Activated T-helper 17 cell treated with anti-CD3 and anti-CD28 coated beads, Interleukin-2, amount 50 U/mL, for 72 hours (primary cell): ENCODE measurements at regions not wholly inside any gene's neighbourhood (a gene's known extent, or its start where the extent isn't known, plus 50 kb on each side); places are given as distances from the start of the nearest gene placed in this dataset.

ENCODE experiments used
- ATAC-seq: fragments of 150-1000 bp; cut with Tn5 transposase; replicated peaks from 2 replicates; pipeline ENCODE4 v1.10.0; 2021; ENCODE audit warnings: mild to moderate bottlenecking, moderate library complexity
- H3K27ac Mint-ChIP-seq: one replicate; pipeline ENCODE4 v1.8.0; 2022; ENCODE audit warnings: mixed read lengths
- H3K27me3 Mint-ChIP-seq: one replicate; pipeline ENCODE4 v1.8.0; 2022; ENCODE audit warnings: mixed read lengths
- H3K36me3 Mint-ChIP-seq: one replicate; pipeline ENCODE4 v1.8.0; 2022; ENCODE audit warnings: low read depth, mild to moderate bottlenecking, mixed read lengths
- H3K4me1 Mint-ChIP-seq: one replicate; pipeline ENCODE4 v1.8.0; 2022; ENCODE audit warnings: mixed read lengths
- H3K4me3 Mint-ChIP-seq: one replicate; pipeline ENCODE4 v1.8.0; 2022; ENCODE audit warnings: mild to moderate bottlenecking, mixed read lengths
- H3K9me3 Mint-ChIP-seq: one replicate; pipeline ENCODE4 v1.8.0; 2022; ENCODE audit warnings: mixed read lengths

- Mint-ChIP-seq H3K36me3 (no peaks in the 10 kb centered on the region), H3K4me1 (peaks cover 10% of the 10 kb centered on the region), H3K27ac (no peak overlapping the region), H3K4me3 (no peak overlapping the region), H3K9me3 (no peaks in the 10 kb centered on the region), H3K27me3 (peaks cover 15% of the 10 kb centered on the region)
- ATAC-seq = no peak
These were observed 85.2 kb upstream of the INSIG1 start for GRCh38 chr7:155212301-155213015.

DNA sequence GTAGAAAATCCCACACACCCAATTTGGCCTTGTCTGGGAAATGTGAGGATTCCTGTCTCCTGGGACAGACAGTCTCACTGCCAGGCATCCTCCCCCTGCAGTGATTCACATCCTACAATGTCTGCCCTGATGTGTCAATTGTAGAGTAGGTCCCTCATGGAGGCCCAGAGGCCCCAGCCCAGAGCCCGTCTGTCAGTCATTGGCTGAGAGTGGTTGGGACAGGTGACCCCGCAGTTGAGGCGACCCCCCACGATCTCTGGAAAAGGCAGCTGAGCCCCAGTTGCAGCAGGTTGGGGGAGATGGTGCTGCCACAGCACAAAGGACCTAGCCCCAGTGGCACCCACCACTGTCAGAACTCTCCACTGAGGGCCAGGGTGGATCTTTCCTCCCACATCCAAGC, 84.3 kb upstream of the INSIG1 start:
- no peaks in the 10 kb centered on the region for H3K36me3 Mint-ChIP-seq
- no peaks in the 10 kb centered on the region for H3K9me3 Mint-ChIP-seq
- peaks cover 15% of the 10 kb centered on the region for H3K27me3 Mint-ChIP-seq
- no peak overlapping the region for H3K27ac Mint-ChIP-seq
- H3K4me1 Mint-ChIP-seq = peaks cover 8% of the 10 kb centered on the region
- no peak overlapping the region for H3K4me3 Mint-ChIP-seq
- ATAC-seq = peak; percentile 25

DNA sequence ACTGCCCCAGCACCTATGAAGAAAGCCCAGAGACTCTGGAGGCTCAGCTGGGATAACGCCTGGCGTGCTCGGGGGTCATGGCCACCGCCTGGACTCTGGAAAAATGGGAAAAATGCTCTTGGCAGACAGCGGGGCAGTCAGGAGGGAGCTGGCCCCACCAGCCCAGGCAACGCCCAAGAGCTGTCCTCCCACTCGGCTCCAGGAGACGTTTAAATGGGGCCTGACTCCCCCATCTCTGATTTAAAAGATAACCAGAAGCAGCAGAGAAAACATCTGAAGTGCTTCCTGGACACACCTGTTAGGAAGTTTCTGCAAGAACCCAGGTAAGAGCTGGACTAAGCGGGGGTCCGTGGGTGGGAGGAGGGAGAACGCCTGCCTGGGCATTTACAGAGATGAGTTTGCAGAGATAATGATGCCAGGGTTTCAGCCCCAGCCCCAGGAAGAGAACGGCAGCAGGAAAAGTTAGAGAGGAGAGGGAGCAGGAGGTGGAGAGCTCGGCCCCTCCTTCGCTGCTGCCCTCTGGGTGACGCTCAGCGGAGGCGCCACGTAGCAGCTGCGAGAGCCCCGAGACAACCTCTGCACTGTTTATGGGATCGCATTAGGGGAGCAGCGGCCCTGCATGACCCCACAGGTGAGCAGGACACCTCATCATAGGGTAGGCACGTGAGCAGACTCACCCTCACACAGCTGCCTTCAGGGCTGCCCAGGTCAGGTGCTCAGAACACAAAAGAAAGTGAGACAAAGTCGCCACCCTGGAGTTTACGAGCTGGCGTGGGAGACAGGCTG, 83.5 kb upstream of the INSIG1 start:
- Mint-ChIP-seq H3K27ac (no peak overlapping the region), H3K4me3 (no peak overlapping the region), H3K9me3 (no peaks in the 10 kb centered on the region), H3K36me3 (no peaks in the 10 kb centered on the region), H3K4me1 (peaks cover 3% of the 10 kb centered on the region), H3K27me3 (peaks cover 15% of the 10 kb centered on the region)
- no peak for ATAC-seq

GRCh38 chr7:155215576-155216325, 81.9 kb upstream of the INSIG1 start:
- H3K4me3 Mint-ChIP-seq = no peak overlapping the region
- no peak for ATAC-seq
- peak overlapping the region; percentile 46 for H3K27ac Mint-ChIP-seq
- H3K27me3 Mint-ChIP-seq = peaks cover 15% of the 10 kb centered on the region
- peaks cover 3% of the 10 kb centered on the region for H3K4me1 Mint-ChIP-seq
- no peaks in the 10 kb centered on the region for H3K9me3 Mint-ChIP-seq
- no peaks in the 10 kb centered on the region for H3K36me3 Mint-ChIP-seq

DNA sequence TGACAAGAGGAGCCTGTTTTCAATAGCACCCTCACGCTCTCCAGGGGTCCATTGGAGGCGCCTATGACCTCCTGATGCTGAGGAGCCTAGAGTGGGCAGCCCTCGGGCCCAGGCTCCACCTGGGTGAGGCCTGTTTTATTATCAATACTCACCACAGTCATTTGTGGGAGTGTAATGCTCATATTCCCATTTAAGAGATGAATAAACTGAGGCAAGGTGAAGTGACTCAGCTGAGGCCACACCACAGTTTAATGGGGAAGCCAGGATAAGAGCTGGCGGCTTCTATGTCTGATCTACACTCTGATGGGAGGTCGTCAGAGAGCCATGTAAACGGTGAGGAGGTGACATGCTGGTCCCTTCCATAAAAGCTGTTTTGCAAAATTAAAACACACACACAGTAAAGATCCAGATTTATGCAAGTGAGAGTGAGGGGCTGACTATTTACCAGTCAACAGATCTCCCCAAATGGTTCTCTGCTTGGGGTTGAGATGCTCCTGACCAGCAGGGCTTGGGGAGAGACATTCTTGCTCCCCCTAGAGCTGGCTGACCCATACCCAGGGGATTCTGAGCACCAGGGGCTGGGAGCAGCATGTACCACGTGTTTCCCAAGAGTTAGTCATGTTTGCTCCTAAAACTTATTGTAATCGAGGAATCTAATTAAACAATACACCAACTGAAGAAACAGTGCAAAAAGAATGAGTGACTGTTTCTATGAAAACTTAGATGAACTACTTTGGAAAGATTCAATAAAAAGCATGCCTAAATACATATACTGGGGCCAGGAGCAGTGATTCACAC, 81.0 kb upstream of the INSIG1 start:
- Mint-ChIP-seq H3K27me3 (peaks cover 15% of the 10 kb centered on the region), H3K27ac (peak overlapping the region; percentile 46), H3K9me3 (no peaks in the 10 kb centered on the region), H3K36me3 (no peaks in the 10 kb centered on the region), H3K4me3 (no peak overlapping the region), H3K4me1 (peaks cover 3% of the 10 kb centered on the region)
- no peak for ATAC-seq

DNA sequence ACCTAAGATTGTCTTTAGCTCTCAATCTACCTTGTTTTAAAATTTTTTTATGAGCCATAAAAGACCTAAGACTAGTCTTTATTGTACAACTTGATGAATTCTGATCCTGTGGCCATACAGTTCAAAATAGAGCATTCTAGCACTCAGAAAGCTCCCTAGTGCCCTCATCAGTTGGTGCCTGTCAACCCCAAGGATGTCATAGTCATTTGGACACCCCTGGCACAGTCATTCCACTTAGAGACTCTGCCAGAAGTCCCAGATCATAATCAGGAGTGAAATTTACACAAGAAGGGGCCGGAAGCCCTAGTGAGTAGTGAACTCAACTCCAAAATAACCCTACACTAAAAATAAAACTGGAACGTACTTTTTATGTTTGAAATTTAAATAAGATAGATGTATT, 80.0 kb upstream of the INSIG1 start:
- peak overlapping the region; percentile 4 for H3K27ac Mint-ChIP-seq
- peak; percentile 90 for ATAC-seq
- no peaks in the 10 kb centered on the region for H3K36me3 Mint-ChIP-seq

DNA sequence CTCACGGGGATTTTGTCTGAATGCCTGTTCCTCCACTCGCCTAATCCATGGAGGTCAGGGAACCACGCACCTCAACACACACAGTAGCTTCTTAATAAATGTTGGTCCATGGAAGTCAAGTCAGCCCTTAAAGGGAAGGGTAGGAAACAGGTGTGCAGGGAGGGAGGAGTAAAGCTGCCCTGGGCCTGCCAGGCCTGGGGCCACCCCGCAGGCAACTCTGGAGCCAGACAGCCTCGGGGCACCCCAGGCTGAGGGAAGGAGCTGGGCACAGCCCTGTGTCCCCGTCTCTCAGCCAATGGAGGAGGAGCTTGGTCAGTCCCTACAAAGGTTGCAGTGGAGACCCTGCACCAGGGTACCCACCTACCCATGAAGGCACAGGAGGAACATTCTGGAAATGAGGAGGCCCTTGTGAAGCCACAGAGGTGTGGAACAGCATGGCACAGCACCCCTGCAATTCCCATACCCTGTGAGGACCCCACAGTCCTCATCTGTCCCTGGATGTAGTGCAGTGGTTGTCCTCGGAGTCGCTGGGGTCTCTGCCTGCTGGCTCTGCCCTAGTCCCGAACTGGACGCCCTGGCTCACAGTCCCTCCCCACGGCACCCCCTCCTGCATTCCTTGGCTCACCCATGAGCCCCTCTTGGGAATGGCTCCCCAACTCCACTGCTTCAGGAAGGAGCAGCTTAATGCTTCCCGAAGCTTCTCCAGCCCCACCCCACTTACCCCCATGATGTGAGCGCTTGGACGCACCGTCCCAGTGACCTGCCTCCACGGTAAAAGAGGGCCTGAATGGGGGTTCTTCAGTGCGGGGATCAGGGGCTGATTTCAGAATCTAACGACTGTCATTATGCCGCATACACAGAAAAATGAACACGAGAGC, 79.2 kb upstream of the INSIG1 start:
- Mint-ChIP-seq H3K4me1 (peaks cover 11% of the 10 kb centered on the region), H3K9me3 (no peaks in the 10 kb centered on the region), H3K36me3 (no peaks in the 10 kb centered on the region), H3K27ac (peak overlapping the region; percentile 4), H3K27me3 (peaks cover 15% of the 10 kb centered on the region), H3K4me3 (peak overlapping the region; percentile 1)
- ATAC-seq = no peak

More for the DNA sequence above, 80.0 kb upstream of the INSIG1 start:
- Mint-ChIP-seq H3K4me1 (peaks cover 10% of the 10 kb centered on the region), H3K27me3 (peaks cover 15% of the 10 kb centered on the region), H3K9me3 (no peaks in the 10 kb centered on the region), H3K4me3 (peak overlapping the region; percentile 1)

GRCh38 chr7:155219154-155219531, 78.5 kb upstream of the INSIG1 start:
- Mint-ChIP-seq H3K9me3 (no peaks in the 10 kb centered on the region), H3K27me3 (peaks cover 15% of the 10 kb centered on the region), H3K4me1 (peaks cover 11% of the 10 kb centered on the region), H3K27ac (no peak overlapping the region), H3K4me3 (no peak overlapping the region), H3K36me3 (no peaks in the 10 kb centered on the region)
- no peak for ATAC-seq

DNA sequence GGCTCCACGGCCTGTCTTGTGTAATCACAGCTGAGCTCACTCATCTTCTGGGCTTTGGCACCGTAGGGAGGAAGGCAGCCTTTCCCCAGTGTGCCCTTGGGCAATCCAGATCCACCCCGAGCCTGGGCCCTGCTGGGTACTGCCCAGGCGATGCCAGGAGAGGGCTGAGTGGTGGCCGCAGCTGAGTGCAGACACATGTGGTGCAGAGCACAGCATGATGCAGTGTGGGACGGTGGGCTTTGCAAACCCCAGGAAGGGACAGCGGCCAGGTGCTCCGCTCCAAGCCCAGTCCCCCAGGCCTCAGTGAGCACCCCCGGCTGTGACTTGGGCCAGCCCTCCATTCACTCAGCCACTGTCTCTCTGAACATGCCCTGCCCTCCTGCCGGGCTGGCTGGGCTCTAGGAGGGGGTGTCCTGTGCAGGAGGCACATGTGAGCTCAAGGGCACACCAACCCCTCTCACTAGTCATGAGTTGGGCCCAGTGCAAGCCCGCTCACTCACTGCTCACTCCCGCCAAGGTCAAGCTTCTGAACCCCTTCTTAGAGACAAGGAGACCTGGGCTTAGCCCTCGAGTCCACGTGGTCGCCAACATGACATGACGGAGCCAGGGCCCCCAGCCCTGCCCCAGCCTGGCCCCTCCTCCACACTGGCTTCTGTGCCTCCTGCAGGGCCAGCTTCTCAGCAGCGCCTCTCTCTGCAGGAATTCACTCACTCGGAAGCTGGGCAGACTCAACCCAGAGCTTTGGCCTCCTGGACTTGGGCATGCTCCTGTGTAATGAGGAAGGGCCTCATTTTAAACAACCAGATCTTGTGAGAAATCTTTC, 77.5 kb upstream of the INSIG1 start:
- Mint-ChIP-seq H3K27ac (no peak overlapping the region), H3K27me3 (peaks cover 11% of the 10 kb centered on the region), H3K36me3 (no peaks in the 10 kb centered on the region), H3K4me3 (no peak overlapping the region), H3K4me1 (peaks cover 11% of the 10 kb centered on the region), H3K9me3 (no peaks in the 10 kb centered on the region)
- no peak for ATAC-seq

DNA sequence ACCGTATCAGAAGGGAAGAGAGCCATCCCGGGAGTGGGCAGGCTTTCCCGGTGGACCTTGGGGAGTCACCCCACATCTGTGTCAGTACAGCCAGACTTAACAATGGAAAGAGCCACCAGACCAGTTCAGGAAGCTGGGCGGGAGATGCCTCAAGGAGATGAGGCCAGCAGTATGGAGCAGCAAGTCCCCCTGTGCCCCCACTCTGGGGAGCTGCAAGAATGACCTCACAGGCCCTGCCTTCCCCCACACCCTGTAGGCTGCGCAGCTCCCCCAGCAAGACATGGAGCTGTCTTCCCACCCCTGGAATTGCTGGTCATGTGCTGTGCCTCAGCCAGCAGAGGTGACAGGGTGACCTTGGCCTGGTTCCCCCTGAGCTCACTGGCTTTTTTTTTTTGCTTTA, 76.8 kb upstream of the INSIG1 start:
- Mint-ChIP-seq H3K27me3 (peaks cover 11% of the 10 kb centered on the region), H3K27ac (no peak overlapping the region), H3K4me1 (peaks cover 13% of the 10 kb centered on the region), H3K9me3 (no peaks in the 10 kb centered on the region), H3K36me3 (no peaks in the 10 kb centered on the region), H3K4me3 (no peak overlapping the region)
- ATAC-seq = no peak

DNA sequence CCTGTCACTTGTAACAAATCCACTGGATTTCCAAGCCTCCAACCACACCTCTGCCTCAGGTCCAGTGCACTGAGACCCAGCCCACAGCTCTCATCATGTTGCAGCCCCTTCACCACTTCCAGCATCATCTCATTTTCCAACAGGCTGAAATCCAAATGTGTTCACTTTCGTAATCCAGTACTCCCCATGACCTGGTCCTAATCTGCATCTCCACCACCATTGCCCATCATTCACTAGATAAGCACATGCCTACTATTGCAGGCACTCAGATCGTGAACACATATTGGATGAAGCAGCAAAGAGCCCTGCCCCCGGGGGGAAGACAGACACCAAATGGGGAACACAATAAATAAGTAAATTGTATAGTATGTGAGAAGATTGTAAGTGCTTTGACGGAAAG, 76.1 kb upstream of the INSIG1 start:
- Mint-ChIP-seq H3K27me3 (peaks cover 8% of the 10 kb centered on the region), H3K9me3 (no peaks in the 10 kb centered on the region), H3K36me3 (no peaks in the 10 kb centered on the region), H3K4me1 (peaks cover 16% of the 10 kb centered on the region), H3K4me3 (no peak overlapping the region), H3K27ac (no peak overlapping the region)
- ATAC-seq = no peak

GRCh38 chr7:155222061-155222460, 75.6 kb upstream of the INSIG1 start:
- H3K27ac Mint-ChIP-seq = no peak overlapping the region
- ATAC-seq = no peak
- H3K4me3 Mint-ChIP-seq = no peak overlapping the region
- H3K4me1 Mint-ChIP-seq = peaks cover 16% of the 10 kb centered on the region
- H3K36me3 Mint-ChIP-seq = no peaks in the 10 kb centered on the region
- peaks cover 9% of the 10 kb centered on the region for H3K27me3 Mint-ChIP-seq
- no peaks in the 10 kb centered on the region for H3K9me3 Mint-ChIP-seq

DNA sequence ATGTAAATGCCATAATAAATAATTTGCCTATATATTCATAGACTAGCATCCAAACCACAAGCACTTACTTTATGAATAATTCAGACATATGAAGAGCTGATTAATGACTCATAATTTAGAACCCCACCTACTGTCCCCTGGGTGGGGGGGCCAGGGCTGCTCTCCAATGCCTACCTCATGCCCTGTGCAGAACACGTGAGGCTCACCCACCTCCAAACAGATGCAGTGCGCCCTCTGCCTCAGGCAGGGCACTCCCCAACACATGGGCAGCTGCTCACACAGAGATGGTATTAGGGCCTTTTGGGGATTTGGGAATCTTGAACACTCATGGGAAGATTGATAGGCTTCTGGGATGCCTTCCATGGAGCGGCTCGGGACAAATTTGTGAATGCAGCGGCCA, 75.1 kb upstream of the INSIG1 start:
- no peak overlapping the region for H3K4me3 Mint-ChIP-seq
- no peaks in the 10 kb centered on the region for H3K9me3 Mint-ChIP-seq
- no peaks in the 10 kb centered on the region for H3K36me3 Mint-ChIP-seq
- peaks cover 14% of the 10 kb centered on the region for H3K27me3 Mint-ChIP-seq
- ATAC-seq = no peak
- no peak overlapping the region for H3K27ac Mint-ChIP-seq
- H3K4me1 Mint-ChIP-seq = peaks cover 15% of the 10 kb centered on the region
